HEK293 (cell line): ENCODE measurements at regions not wholly inside any gene's neighbourhood (a gene's known extent, or its start where the extent isn't known, plus 50 kb on each side); places are given as distances from the start of the nearest gene placed in this dataset.
A peak's percentile ranks its signal among the peaks of the same experiment; 100 is the strongest.

Experiments used
- CTCF ChIA-PET: fragments of 350-600 bp; formaldehyde crosslinking; extraction: SDS; loops from one replicate; lab custom pipeline; 2021; ENCODE audit warnings: antibody characterized with exemption; lab: Yijun Ruan, JAX
- POLR2A ChIA-PET: fragments of 300-600 bp; formaldehyde crosslinking; extraction: SDS; loops from one replicate; lab custom pipeline; 2020; ENCODE audit warnings: antibody characterized with exemption, inconsistent platforms; lab: Yijun Ruan, JAX
- H3K27ac ChIP-seq: fragments of 200-500 bp; sonication (Bioruptor generic); 2 replicates; pipeline ENCODE4 v1.5.1; 2014; ENCODE audit warnings: low read depth, low read length, control low read depth, inconsistent platforms; ENCODE audit errors: extremely low read depth
- H3K36me3 ChIP-seq, 2 experiments: fragments of 200-500 bp in 1 of 2; sonication (Bioruptor generic) in 1 of 2; 1 replicate in 1 of 2; 2 replicates in 1 of 2; pipeline ENCODE4 v1.5.1; 2014 to 2017; ENCODE audit warnings: inconsistent platforms in 2 of 2, low read length in 2 of 2; ENCODE audit not compliant: control insufficient read depth in 2 of 2, insufficient read depth in 1 of 2
- H3K4me1 ChIP-seq: fragments of 200-500 bp; sonication (Bioruptor generic); 2 replicates; pipeline ENCODE4 v1.5.1; 2014; ENCODE audit warnings: mild to moderate bottlenecking, low read length, inconsistent platforms; ENCODE audit not compliant: control insufficient read depth, insufficient read depth
- H3K4me3 ChIP-seq: 2 replicates; pipeline ENCODE4 v1.5.1; 2011; ENCODE audit warnings: low read depth, mild to moderate bottlenecking, control low read depth, low read length, moderate library complexity
- H3K9me3 ChIP-seq: fragments of 200-500 bp; sonication (Bioruptor generic); 2 replicates; pipeline ENCODE4 v1.5.1; 2014; ENCODE audit warnings: low read depth, low read length, inconsistent platforms; ENCODE audit not compliant: control insufficient read depth, insufficient read depth
- EGR2 ChIP-seq: fragments of 450-650 bp; formaldehyde crosslinking; IDR thresholded peaks from 2 replicates; pipeline ENCODE4 v1.5.1; 2016; ENCODE audit warnings: low read depth, missing biosample characterization, missing genetic modification characterization
- INSM2 ChIP-seq: fragments of 450-650 bp; formaldehyde crosslinking; IDR thresholded peaks from 2 replicates; pipeline ENCODE4 v1.5.1; 2016; ENCODE audit warnings: missing biosample characterization, missing genetic modification characterization
- KLF16 ChIP-seq: fragments of 450-650 bp; formaldehyde crosslinking; IDR thresholded peaks from 2 replicates; pipeline ENCODE4 v1.5.1; 2017; ENCODE audit warnings: missing biosample characterization, missing genetic modification characterization
- OSR2 ChIP-seq: fragments of 450-650 bp; formaldehyde crosslinking; IDR thresholded peaks from 2 replicates; pipeline ENCODE4 v1.5.1; 2016; ENCODE audit warnings: missing biosample characterization, missing genetic modification characterization
- REST ChIP-seq: fragments of 450-650 bp; formaldehyde crosslinking; IDR thresholded peaks from 2 replicates; pipeline ENCODE4 v1.5.1; 2016; ENCODE audit warnings: missing biosample characterization, missing genetic modification characterization
- SETDB1 ChIP-seq: IDR thresholded peaks from one replicate; pipeline ENCODE4 v1.6.1; 2017; ENCODE audit warnings: mild to moderate bottlenecking, low read length, moderate library complexity, mixed read lengths; ENCODE audit not compliant: insufficient read length
- TSHZ1 ChIP-seq: fragments of 450-650 bp; formaldehyde crosslinking; IDR thresholded peaks from 2 replicates; pipeline ENCODE4 v1.5.1; 2016; ENCODE audit warnings: missing biosample characterization, missing genetic modification characterization, borderline replicate concordance
- ZNF157 ChIP-seq: fragments of 450-650 bp; formaldehyde crosslinking; IDR thresholded peaks from 2 replicates; pipeline ENCODE4 v1.5.1; 2016; ENCODE audit warnings: missing biosample characterization, missing genetic modification characterization
- ZNF341 ChIP-seq: fragments of 450-650 bp; formaldehyde crosslinking; IDR thresholded peaks from 2 replicates; pipeline ENCODE4; 2016; ENCODE audit warnings: low read depth, missing biosample characterization, missing genetic modification characterization
- ZNF558 ChIP-seq: fragments of 450-650 bp; formaldehyde crosslinking; IDR thresholded peaks from 2 replicates; pipeline ENCODE4 v1.5.1; 2016; ENCODE audit warnings: missing biosample characterization, missing genetic modification characterization
- ZNF707 ChIP-seq: fragments of 450-650 bp; formaldehyde crosslinking; IDR thresholded peaks from 2 replicates; pipeline ENCODE4 v1.5.1; 2016; ENCODE audit warnings: missing biosample characterization, missing genetic modification characterization
- TF ChIP-seq, protein P1 (sequence below): fragments of 450-650 bp; formaldehyde crosslinking; IDR thresholded peaks from 2 replicates; pipeline ENCODE4 v1.5.1; 2016; ENCODE audit warnings: missing biosample characterization, missing genetic modification characterization

GRCh38 chr5:7202846-7203245 lies 193.1 kb upstream of the ADCY2 start (continued):
- TF ChIP-seq ZNF341 (tag by site-specific recombination): no peak
- TF ChIP-seq ZNF558 (tag by site-specific recombination): no peak
- TF ChIP-seq REST (tag by site-specific recombination): peak; percentile 24; the same call in 1 of the 2 replicates
- no peak for TF ChIP-seq ZNF707
- no peak for TF ChIP-seq OSR2 (tag by site-specific recombination)
- TF ChIP-seq KLF16 (tag by site-specific recombination): no peak
- TF ChIP-seq, all 188 proteins: peak for 10

GRCh38 chr5:7207979-7208378 lies 188.0 kb upstream of the ADCY2 start:
- CTCF ChIA-PET: no interaction called here
- no peak overlapping the region for H3K4me3 ChIP-seq
- TF ChIP-seq EGR2 (tag by site-specific recombination) (no peak), TSHZ1 (tag by site-specific recombination) (no peak), ZNF157 (tag by site-specific recombination) (no peak), INSM2 (tag by site-specific recombination) (no peak), OSR2 (tag by site-specific recombination) (no peak)
- no peaks in the 10 kb centered on the region for H3K9me3 ChIP-seq
- H3K27ac ChIP-seq: no peak overlapping the region
- no peaks in the 10 kb centered on the region for H3K4me1 ChIP-seq
- POLR2A ChIA-PET: no interaction called here
- no peaks in the 10 kb centered on the region for H3K36me3 ChIP-seq

DNA sequence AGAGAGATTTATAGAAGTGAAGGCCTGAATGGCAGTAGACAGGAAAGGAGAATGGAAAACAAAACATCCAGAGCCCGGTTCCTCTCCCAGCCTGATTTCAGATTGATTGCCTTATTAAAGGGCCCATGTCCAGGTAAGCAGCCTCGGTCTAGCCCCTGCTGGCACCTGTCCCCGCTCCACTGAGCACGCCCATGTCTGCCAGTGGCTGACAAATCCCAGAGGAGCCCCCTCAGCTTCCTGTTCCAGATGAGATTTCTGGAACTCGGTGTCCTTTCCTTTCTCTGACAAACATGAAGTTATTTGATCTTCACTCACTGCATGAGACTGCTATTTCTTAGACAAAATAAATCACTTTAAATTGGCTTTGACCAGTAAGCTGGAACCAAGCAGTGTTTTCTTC lies 187.0 kb upstream of the ADCY2 start:
- ChIA-PET CTCF (no interaction called here), POLR2A (no interaction called here)
- Histone ChIP-seq H3K36me3 (no peaks in the 10 kb centered on the region), H3K4me1 (no peaks in the 10 kb centered on the region), H3K27ac (no peak overlapping the region), H3K9me3 (no peaks in the 10 kb centered on the region), H3K4me3 (no peak overlapping the region)
- TF ChIP-seq SETDB1: no peak
- TF ChIP-seq, protein P1, sequence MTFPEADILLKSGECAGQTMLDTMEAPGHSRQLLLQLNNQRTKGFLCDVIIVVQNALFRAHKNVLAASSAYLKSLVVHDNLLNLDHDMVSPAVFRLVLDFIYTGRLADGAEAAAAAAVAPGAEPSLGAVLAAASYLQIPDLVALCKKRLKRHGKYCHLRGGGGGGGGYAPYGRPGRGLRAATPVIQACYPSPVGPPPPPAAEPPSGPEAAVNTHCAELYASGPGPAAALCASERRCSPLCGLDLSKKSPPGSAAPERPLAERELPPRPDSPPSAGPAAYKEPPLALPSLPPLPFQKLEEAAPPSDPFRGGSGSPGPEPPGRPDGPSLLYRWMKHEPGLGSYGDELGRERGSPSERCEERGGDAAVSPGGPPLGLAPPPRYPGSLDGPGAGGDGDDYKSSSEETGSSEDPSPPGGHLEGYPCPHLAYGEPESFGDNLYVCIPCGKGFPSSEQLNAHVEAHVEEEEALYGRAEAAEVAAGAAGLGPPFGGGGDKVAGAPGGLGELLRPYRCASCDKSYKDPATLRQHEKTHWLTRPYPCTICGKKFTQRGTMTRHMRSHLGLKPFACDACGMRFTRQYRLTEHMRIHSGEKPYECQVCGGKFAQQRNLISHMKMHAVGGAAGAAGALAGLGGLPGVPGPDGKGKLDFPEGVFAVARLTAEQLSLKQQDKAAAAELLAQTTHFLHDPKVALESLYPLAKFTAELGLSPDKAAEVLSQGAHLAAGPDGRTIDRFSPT (tag by site-specific recombination): no peak
